Panc1 (cell line): ENCODE measurements at regions not wholly inside any gene's neighbourhood (a gene's known extent, or its start where the extent isn't known, plus 50 kb on each side); places are given as distances from the start of the nearest gene placed in this dataset.

Experiments
- ATAC-seq: fragments of 200-7000 bp; cut with Tn5 transposase; 2 replicates; pipeline ENCODE4 v1.9.1; 2020; ENCODE audit warnings: mild to moderate bottlenecking, moderate library complexity
- BruUV-seq: library from RNA; stranded (reverse); fragments of 400-500 nt; replicated peaks from 2 replicates; lab custom pipeline; 2021; lab: Mats Ljungman, UMichigan
- CTCF ChIA-PET: fragments of 300-600 bp; sonication (Branson Sonifier 250); formaldehyde crosslinking; loops from one replicate; lab custom pipeline; 2022; ENCODE audit warnings: antibody characterized with exemption; lab: Charles Lee
- POLR2A ChIA-PET: fragments of 300-600 bp; sonication (Branson Sonifier 250); formaldehyde crosslinking; loops from one replicate; lab custom pipeline; 2022; ENCODE audit warnings: antibody characterized with exemption; lab: Charles Lee
- DNase-seq: peaks from one replicate; pipeline ENCODE4 v3.0.0-alpha.2; 2010; ENCODE audit warnings: low read depth, low spot score
- H3K27ac ChIP-seq: 2 replicates; pipeline ENCODE4 v1.5.1; 2011; ENCODE audit warnings: mild to moderate bottlenecking, low read length, inconsistent platforms
- H3K27me3 ChIP-seq: fragments of 200-500 bp; sonication (Bioruptor generic); 2 replicates; pipeline ENCODE4 v1.6.0; 2014; ENCODE audit warnings: low read length, inconsistent platforms; ENCODE audit not compliant: control insufficient read depth, insufficient read depth
- H3K36me3 ChIP-seq: fragments of 200-500 bp; sonication (Bioruptor generic); 2 replicates; pipeline ENCODE4 v1.5.1; 2014; ENCODE audit warnings: inconsistent platforms, mild to moderate bottlenecking, low read length, moderate library complexity; ENCODE audit not compliant: control insufficient read depth, insufficient read depth
- H3K4me1 ChIP-seq: 2 replicates; pipeline ENCODE4 v1.5.1; 2011; ENCODE audit warnings: inconsistent platforms, mild to moderate bottlenecking, low read length, moderate library complexity; ENCODE audit not compliant: control insufficient read depth, insufficient read depth
- H3K4me3 ChIP-seq, 2 experiments: 2 replicates each; pipeline ENCODE4 v1.5.1; 2011 to 2012; ENCODE audit warnings: low read depth in 2 of 2, low read length in 2 of 2, mild to moderate bottlenecking in 2 of 2, inconsistent platforms in 1 of 2, moderate library complexity in 1 of 2
- H3K9me3 ChIP-seq: fragments of 200-500 bp; sonication (Bioruptor generic); 2 replicates; pipeline ENCODE4 v1.5.1; 2014; ENCODE audit warnings: low read depth, mild to moderate bottlenecking, inconsistent platforms, low read length, moderate library complexity; ENCODE audit not compliant: control insufficient read depth, insufficient read depth
- CTCF ChIP-seq: fragments of 450-650 bp; IDR thresholded peaks from 2 replicates; pipeline ENCODE4 v1.5.1; 2017; ENCODE audit warnings: mild to moderate bottlenecking
- POLR2AphosphoS5 ChIP-seq: IDR thresholded peaks from 2 replicates; pipeline ENCODE4 v1.6.1; 2012; ENCODE audit warnings: mild to moderate bottlenecking, low read depth, low read length, moderate library complexity
- REST ChIP-seq, 2 experiments: IDR thresholded peaks; 2 replicates each; pipeline ENCODE4 v1.6.1; 2011 to 2012; ENCODE audit warnings: low read depth in 2 of 2, control low read depth in 1 of 2, low read length in 1 of 2, mild to moderate bottlenecking in 1 of 2, moderate library complexity in 1 of 2; ENCODE audit not compliant: insufficient read depth in 1 of 2
- SIN3A ChIP-seq: IDR thresholded peaks from 2 replicates; pipeline ENCODE4 v1.6.1; 2012; ENCODE audit warnings: low read depth, mild to moderate bottlenecking, low read length, moderate library complexity, borderline replicate concordance; ENCODE audit not compliant: insufficient read depth
- TCF7L2 ChIP-seq: IDR thresholded peaks from 2 replicates; pipeline ENCODE4 v1.6.1; 2011; ENCODE audit warnings: mild to moderate bottlenecking, low read depth, low read length, inconsistent platforms
- in situ Hi-C: cut with HindIII; loops from 2 replicates; pipeline ENCODE4 v1.10.0; 2016; ENCODE audit warnings: low sequenced_read_pairs, low pct_unique_long_range_greater_than_20kb
- intact Hi-C: fragments of 100-400 bp; cut with micrococcal nuclease; formaldehyde crosslinking; loops from one replicate; pipeline ENCODE4 v1.10.0; 2022; ENCODE audit not compliant: unreplicated experiment

DNA sequence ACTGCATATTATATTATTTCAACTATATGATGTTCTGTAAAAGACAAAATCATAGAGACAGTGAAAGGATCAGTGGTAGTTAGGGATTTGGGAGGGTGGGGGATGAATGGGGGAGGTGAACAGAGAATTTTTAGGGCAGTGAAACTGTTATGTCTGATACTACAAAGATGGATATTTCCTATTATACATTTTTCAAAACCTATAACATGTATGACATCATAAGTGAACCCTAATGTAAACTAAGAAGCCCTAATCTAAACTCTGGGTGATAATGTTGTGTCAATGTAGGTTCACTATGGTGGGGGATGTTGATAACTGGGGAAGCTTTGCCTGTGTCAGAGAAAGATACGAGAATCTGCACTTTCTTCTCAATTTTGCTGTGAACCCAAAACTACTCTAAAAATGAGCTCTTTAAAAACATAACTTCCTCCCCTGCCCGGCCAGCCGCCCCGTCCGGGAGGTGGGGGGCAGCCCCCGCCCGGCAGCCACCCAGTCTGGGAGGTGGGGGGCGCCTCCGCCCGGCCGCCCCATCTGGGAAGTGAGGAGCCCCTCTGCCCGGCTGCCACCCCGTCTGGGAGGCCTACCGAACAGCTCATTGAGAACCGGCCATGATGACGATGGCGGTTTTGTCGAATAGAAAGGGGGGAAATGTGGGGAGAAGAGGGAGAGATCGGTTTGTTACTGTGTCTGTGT lies 234.4 kb downstream of the RPIA start:
- H3K27me3 ChIP-seq: peaks cover 8% of the 10 kb centered on the region; the same call in 1 of the 2 replicates
- H3K4me1 ChIP-seq: no peaks in the 10 kb centered on the region
- no peak overlapping the region for H3K27ac ChIP-seq
- ChIA-PET POLR2A (no interaction called here), CTCF (no interaction called here)
- H3K9me3 ChIP-seq: no peaks in the 10 kb centered on the region
- no peak for DNase-seq
- H3K36me3 ChIP-seq: no peaks in the 10 kb centered on the region
- no peak for ATAC-seq
- no peak for TF ChIP-seq REST (IDR thresholded peaks at IDR 0.05; ENCODE audit: insufficient read depth in 1 of 2, low read depth in 2 of 2, low read length in 1 of 2)
- TF ChIP-seq CTCF: no peak
- TF ChIP-seq SIN3A: no peak
- TF ChIP-seq POLR2AphosphoS5: no peak
- no peak for TF ChIP-seq TCF7L2
- intact Hi-C loops: no loop called here
- in situ Hi-C loops: no loop called here
- BruUV-seq: no TSS peak
- no peak overlapping the region for H3K4me3 ChIP-seq

DNA sequence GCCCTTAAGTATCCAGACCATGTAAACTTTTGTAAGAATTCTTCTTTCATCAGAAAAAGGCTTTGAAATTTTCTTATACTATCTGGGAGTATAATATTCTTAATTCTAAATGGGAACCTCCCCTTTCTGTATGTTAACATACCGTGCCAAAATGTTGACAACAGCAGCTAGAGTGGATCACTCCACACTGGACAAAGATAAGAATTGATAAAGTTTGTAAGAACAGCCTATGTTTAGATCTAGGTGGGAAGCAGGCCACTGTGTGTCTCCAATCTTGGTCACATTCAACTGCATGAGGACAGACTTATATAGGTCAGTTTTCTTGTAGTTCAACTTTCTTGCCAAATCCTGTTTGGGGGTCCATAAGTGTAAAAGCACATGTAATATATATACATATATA lies 235.7 kb downstream of the RPIA start:
- H3K27me3 ChIP-seq: peaks cover 8% of the 10 kb centered on the region
- H3K9me3 ChIP-seq: no peaks in the 10 kb centered on the region
- CTCF ChIA-PET: no interaction called here
- TF ChIP-seq POLR2AphosphoS5 (no peak), REST (IDR thresholded peaks at IDR 0.05; ENCODE audit: insufficient read depth in 1 of 2, low read depth in 2 of 2, low read length in 1 of 2) (no peak), CTCF (no peak), TCF7L2 (no peak), SIN3A (no peak)
- intact Hi-C loops: no loop called here
- H3K36me3 ChIP-seq: no peaks in the 10 kb centered on the region
- H3K4me1 ChIP-seq: no peaks in the 10 kb centered on the region
- no peak overlapping the region for H3K27ac ChIP-seq
- no peak overlapping the region for H3K4me3 ChIP-seq
- ATAC-seq (no peak), DNase-seq (no peak)
- POLR2A ChIA-PET: no interaction called here
- in situ Hi-C loops: no loop called here
- no TSS peak for BruUV-seq
